ENCODE measurements at regions not wholly inside any gene's neighbourhood (a gene's known extent, or its start where the extent isn't known, plus 50 kb on each side); places are given as distances from the start of the nearest gene placed in this dataset.

DNA sequence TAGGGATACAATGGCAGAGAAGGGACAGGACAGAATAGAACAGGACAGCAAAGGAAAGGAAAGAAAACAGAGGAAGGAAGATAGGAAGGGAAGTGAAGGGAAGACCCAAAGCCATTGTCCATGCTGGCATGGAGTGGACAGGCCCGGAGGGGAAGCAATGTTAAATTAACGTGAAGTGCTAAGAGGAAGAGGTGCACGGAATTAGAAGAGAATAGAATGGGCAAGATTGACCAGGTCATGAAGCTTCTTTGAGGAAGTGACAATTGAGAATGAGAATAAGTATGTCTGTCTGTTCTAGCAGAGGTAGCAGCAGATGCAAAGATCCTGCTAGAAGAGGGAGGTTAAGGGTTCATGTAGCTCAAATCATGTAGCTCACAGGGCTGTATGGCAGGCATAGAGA lies 117.2 kb downstream of the MAF start:
- TF ChIP-seq, protein P1, sequence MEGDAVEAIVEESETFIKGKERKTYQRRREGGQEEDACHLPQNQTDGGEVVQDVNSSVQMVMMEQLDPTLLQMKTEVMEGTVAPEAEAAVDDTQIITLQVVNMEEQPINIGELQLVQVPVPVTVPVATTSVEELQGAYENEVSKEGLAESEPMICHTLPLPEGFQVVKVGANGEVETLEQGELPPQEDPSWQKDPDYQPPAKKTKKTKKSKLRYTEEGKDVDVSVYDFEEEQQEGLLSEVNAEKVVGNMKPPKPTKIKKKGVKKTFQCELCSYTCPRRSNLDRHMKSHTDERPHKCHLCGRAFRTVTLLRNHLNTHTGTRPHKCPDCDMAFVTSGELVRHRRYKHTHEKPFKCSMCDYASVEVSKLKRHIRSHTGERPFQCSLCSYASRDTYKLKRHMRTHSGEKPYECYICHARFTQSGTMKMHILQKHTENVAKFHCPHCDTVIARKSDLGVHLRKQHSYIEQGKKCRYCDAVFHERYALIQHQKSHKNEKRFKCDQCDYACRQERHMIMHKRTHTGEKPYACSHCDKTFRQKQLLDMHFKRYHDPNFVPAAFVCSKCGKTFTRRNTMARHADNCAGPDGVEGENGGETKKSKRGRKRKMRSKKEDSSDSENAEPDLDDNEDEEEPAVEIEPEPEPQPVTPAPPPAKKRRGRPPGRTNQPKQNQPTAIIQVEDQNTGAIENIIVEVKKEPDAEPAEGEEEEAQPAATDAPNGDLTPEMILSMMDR (IDR thresholded peaks at IDR 0.05): no peak
- TF ChIP-seq, protein P2, sequence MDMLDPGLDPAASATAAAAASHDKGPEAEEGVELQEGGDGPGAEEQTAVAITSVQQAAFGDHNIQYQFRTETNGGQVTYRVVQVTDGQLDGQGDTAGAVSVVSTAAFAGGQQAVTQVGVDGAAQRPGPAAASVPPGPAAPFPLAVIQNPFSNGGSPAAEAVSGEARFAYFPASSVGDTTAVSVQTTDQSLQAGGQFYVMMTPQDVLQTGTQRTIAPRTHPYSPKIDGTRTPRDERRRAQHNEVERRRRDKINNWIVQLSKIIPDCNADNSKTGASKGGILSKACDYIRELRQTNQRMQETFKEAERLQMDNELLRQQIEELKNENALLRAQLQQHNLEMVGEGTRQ (CRISPR knock-in tag; IDR thresholded peaks at IDR 0.05): no peak
- TF ChIP-seq NR3C1 (CRISPR knock-in tag; conservative IDR thresholded peaks at IDR 0.05; ENCODE audit: low read depth): no peak
- TF ChIP-seq, protein P3, sequence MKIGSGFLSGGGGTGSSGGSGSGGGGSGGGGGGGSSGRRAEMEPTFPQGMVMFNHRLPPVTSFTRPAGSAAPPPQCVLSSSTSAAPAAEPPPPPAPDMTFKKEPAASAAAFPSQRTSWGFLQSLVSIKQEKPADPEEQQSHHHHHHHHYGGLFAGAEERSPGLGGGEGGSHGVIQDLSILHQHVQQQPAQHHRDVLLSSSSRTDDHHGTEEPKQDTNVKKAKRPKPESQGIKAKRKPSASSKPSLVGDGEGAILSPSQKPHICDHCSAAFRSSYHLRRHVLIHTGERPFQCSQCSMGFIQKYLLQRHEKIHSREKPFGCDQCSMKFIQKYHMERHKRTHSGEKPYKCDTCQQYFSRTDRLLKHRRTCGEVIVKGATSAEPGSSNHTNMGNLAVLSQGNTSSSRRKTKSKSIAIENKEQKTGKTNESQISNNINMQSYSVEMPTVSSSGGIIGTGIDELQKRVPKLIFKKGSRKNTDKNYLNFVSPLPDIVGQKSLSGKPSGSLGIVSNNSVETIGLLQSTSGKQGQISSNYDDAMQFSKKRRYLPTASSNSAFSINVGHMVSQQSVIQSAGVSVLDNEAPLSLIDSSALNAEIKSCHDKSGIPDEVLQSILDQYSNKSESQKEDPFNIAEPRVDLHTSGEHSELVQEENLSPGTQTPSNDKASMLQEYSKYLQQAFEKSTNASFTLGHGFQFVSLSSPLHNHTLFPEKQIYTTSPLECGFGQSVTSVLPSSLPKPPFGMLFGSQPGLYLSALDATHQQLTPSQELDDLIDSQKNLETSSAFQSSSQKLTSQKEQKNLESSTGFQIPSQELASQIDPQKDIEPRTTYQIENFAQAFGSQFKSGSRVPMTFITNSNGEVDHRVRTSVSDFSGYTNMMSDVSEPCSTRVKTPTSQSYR (CRISPR knock-in tag; IDR thresholded peaks at IDR 0.05): no peak
- TF ChIP-seq, protein P4, sequence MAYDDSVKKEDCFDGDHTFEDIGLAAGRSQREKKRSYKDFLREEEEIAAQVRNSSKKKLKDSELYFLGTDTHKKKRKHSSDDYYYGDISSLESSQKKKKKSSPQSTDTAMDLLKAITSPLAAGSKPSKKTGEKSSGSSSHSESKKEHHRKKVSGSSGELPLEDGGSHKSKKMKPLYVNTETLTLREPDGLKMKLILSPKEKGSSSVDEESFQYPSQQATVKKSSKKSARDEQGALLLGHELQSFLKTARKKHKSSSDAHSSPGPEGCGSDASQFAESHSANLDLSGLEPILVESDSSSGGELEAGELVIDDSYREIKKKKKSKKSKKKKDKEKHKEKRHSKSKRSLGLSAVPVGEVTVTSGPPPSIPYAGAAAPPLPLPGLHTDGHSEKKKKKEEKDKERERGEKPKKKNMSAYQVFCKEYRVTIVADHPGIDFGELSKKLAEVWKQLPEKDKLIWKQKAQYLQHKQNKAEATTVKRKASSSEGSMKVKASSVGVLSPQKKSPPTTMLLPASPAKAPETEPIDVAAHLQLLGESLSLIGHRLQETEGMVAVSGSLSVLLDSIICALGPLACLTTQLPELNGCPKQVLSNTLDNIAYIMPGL (CRISPR knock-in tag; IDR thresholded peaks at IDR 0.05): no peak
- TF ChIP-seq, protein P5, sequence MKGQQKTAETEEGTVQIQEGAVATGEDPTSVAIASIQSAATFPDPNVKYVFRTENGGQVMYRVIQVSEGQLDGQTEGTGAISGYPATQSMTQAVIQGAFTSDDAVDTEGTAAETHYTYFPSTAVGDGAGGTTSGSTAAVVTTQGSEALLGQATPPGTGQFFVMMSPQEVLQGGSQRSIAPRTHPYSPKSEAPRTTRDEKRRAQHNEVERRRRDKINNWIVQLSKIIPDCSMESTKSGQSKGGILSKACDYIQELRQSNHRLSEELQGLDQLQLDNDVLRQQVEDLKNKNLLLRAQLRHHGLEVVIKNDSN (CRISPR knock-in tag; IDR thresholded peaks at IDR 0.05): no peak
- TF ChIP-seq TP53 (CRISPR knock-in tag; IDR thresholded peaks at IDR 0.05): no peak
- no peak for TF ChIP-seq RELA (CRISPR knock-in tag; IDR thresholded peaks at IDR 0.05; ENCODE audit: borderline replicate concordance)
- TF ChIP-seq, protein P6, sequence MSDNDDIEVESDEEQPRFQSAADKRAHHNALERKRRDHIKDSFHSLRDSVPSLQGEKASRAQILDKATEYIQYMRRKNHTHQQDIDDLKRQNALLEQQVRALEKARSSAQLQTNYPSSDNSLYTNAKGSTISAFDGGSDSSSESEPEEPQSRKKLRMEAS (CRISPR knock-in tag; IDR thresholded peaks at IDR 0.05): no peak
- TF ChIP-seq, protein P7, sequence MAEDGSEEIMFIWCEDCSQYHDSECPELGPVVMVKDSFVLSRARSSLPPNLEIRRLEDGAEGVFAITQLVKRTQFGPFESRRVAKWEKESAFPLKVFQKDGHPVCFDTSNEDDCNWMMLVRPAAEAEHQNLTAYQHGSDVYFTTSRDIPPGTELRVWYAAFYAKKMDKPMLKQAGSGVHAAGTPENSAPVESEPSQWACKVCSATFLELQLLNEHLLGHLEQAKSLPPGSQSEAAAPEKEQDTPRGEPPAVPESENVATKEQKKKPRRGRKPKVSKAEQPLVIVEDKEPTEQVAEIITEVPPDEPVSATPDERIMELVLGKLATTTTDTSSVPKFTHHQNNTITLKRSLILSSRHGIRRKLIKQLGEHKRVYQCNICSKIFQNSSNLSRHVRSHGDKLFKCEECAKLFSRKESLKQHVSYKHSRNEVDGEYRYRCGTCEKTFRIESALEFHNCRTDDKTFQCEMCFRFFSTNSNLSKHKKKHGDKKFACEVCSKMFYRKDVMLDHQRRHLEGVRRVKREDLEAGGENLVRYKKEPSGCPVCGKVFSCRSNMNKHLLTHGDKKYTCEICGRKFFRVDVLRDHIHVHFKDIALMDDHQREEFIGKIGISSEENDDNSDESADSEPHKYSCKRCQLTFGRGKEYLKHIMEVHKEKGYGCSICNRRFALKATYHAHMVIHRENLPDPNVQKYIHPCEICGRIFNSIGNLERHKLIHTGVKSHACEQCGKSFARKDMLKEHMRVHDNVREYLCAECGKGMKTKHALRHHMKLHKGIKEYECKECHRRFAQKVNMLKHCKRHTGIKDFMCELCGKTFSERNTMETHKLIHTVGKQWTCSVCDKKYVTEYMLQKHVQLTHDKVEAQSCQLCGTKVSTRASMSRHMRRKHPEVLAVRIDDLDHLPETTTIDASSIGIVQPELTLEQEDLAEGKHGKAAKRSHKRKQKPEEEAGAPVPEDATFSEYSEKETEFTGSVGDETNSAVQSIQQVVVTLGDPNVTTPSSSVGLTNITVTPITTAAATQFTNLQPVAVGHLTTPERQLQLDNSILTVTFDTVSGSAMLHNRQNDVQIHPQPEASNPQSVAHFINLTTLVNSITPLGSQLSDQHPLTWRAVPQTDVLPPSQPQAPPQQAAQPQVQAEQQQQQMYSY (CRISPR knock-in tag; IDR thresholded peaks at IDR 0.05): no peak
